WI38 (cell line): ENCODE measurements at regions not wholly inside any gene's neighbourhood (a gene's known extent, or its start where the extent isn't known, plus 50 kb on each side); places are given as distances from the start of the nearest gene placed in this dataset.

ENCODE experiments used
- H3K4me3 ChIP-seq: 2 replicates; pipeline ENCODE4 v1.5.1; 2011; ENCODE audit warnings: low read depth, mild to moderate bottlenecking, control low read depth, low read length
- CTCF ChIP-seq: IDR thresholded peaks from 2 replicates; pipeline ENCODE4 v1.5.1; 2012; ENCODE audit warnings: low read depth, mild to moderate bottlenecking, control low read depth, low read length

GRCh38 chr11:129652835-129653234 is 162.8 kb upstream of the TMEM45B start:
- no peak overlapping the region for H3K4me3 ChIP-seq
- no peak for TF ChIP-seq CTCF

- no peak for TF ChIP-seq CTCF
- H3K4me3 ChIP-seq: no peak overlapping the region
Observed at GRCh38 chr11:129655247-129655832, 160.3 kb upstream of the TMEM45B start.

GRCh38 chr11:129657866-129658525 is 157.7 kb upstream of the TMEM45B start:
- no peak for TF ChIP-seq CTCF

GRCh38 chr11:129658526-129658867 is 157.2 kb upstream of the TMEM45B start:
- H3K4me3 ChIP-seq: no peak overlapping the region
- no peak for TF ChIP-seq CTCF

More at GRCh38 chr11:129657866-129658525, 157.7 kb upstream of the TMEM45B start:
- no peak overlapping the region for H3K4me3 ChIP-seq

GRCh38 chr11:129680907-129681306 is 134.7 kb upstream of the TMEM45B start:
- peak overlapping the region; percentile 15; the same call in 1 of the 2 replicates for H3K4me3 ChIP-seq

GRCh38 chr11:129681344-129682114 is 134.1 kb upstream of the TMEM45B start:
- 0 out of 2 replicates have a peak overlapping the region, but pooled peaks have one; percentile 21 for H3K4me3 ChIP-seq
- TF ChIP-seq CTCF: no peak

More at GRCh38 chr11:129680907-129681306, 134.7 kb upstream of the TMEM45B start:
- no peak for TF ChIP-seq CTCF

GRCh38 chr11:129686269-129686668 is 129.4 kb upstream of the TMEM45B start:
- TF ChIP-seq CTCF: no peak

More at GRCh38 chr11:129686269-129686668, 129.4 kb upstream of the TMEM45B start:
- H3K4me3 ChIP-seq: no peak overlapping the region
